IgD-negative memory B cell (primary cell): ENCODE measurements at regions not wholly inside any gene's neighbourhood (a gene's known extent, or its start where the extent isn't known, plus 50 kb on each side); places are given as distances from the start of the nearest gene placed in this dataset.
"Not testable (repeated sequence)": the region's sequence is repeated elsewhere in the genome, so short reads cannot be mapped to it uniquely, and the experiment has no call there.

Source experiments
- H3K27ac Mint-ChIP-seq, 3 donors: one replicate each; pipeline ENCODE4 v1.8.0; 2020 to 2022; ENCODE audit warnings: mild to moderate bottlenecking in 3 of 3, mixed read lengths in 3 of 3, moderate library complexity in 1 of 3
- H3K27me3 Mint-ChIP-seq: one replicate; pipeline ENCODE4 v1.8.0; 2021; ENCODE audit warnings: mixed read lengths
- H3K36me3 Mint-ChIP-seq: one replicate; pipeline ENCODE4 v1.8.0; 2020; ENCODE audit warnings: mild to moderate bottlenecking, mixed read lengths
- H3K4me1 Mint-ChIP-seq, 3 donors: one replicate each; pipeline ENCODE4 v1.8.0; 2020 to 2022; ENCODE audit warnings: mixed read lengths in 3 of 3, mild to moderate bottlenecking in 1 of 3
- H3K4me3 Mint-ChIP-seq, 4 donors: one replicate each; pipeline ENCODE4 v1.8.0; 2020 to 2022; ENCODE audit warnings: mild to moderate bottlenecking in 4 of 4, mixed read lengths in 4 of 4, moderate library complexity in 3 of 4
- H3K9me3 Mint-ChIP-seq, 3 donors: one replicate each; pipeline ENCODE4 v1.8.0; 2020 to 2021; ENCODE audit warnings: mixed read lengths in 3 of 3, mild to moderate bottlenecking in 1 of 3

DNA sequence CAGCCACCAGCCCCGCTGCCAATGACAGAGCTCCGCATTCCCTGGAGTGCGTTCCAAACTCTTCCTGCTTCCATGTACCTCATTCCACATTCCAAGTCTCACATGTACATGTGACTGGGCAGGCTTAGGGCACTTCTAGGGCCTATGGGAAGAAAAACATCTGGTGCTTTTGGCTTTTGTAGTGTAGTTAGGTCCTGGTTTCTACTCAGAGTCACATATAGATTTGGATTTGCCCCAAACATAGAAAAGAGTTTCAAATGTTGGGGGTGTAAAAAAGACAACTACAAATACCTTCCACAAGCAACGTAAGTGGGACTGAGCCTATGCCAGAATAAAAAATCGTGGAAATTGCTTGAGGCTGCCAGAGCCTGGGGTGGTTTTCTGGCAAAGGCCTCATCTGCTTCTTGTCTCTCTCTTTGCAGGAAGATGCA lies 84.1 kb downstream of the ZNF467 start:
- Mint-ChIP-seq H3K36me3 (no peaks in the 10 kb centered on the region), H3K4me3 (no peak overlapping the region), H3K27me3 (peaks cover 34% of the 10 kb centered on the region), H3K9me3 (no peaks in the 10 kb centered on the region), H3K27ac (no peak overlapping the region), H3K4me1 (peaks cover 0 to 2% (median 0%) of the 10 kb centered on the region in 3 donors)

DNA sequence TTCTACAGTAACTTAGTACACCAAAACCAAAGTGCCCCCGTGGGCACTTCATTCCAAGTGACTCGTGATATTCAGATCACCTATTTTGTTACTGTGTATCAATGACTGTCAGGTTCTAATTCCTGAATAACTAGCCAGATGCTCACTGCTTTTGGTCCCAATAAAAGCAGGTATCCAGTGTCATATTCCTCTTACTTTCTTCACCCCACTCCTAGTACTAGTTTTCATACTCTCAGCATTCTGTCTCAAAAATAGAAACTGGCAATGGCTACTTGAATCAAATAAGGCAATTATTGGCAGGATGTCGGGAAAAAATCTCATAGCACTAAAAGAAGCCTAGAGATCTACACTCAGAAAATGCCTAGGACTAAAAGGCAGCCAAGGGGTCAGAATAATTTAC lies 84.6 kb downstream of the ZNF467 start:
- Mint-ChIP-seq H3K9me3 (no peaks in the 10 kb centered on the region), H3K4me3 (no peak overlapping the region), H3K27me3 (peaks cover 33% of the 10 kb centered on the region), H3K4me1 (peaks cover 0 to 2% (median 0%) of the 10 kb centered on the region in 3 donors), H3K27ac (no peak overlapping the region), H3K36me3 (no peaks in the 10 kb centered on the region)

DNA sequence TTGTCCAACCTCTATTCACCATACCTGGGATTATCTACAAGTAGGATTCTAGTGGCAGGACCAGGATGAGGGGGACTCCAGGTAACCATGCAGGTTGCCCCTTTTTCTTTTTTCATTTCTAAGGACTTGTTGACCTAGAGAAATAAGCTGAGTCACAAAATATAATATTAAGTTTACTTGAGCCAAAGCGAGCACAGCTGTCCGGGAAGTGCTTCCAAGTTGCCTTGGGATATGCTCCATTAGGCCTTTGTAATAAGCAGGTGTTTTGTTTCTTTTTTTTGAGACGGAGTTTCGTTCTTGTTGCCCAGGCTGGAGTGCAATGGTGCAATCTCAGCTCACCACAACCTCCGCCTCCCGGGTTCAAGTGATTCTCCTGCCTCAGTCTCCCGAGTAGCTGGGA lies 85.6 kb downstream of the ZNF467 start:
- peaks cover 30% of the 10 kb centered on the region for H3K27me3 Mint-ChIP-seq
- H3K9me3 Mint-ChIP-seq, H3K4me1 Mint-ChIP-seq, H3K27ac Mint-ChIP-seq, H3K36me3 Mint-ChIP-seq, H3K4me3 Mint-ChIP-seq: not testable (repeated sequence)

GRCh38 chr7:149686449-149686848 lies 86.9 kb downstream of the ZNF467 start:
- Mint-ChIP-seq H3K9me3 (no peaks in the 10 kb centered on the region), H3K4me1 (peaks cover 0 to 2% (median 0%) of the 10 kb centered on the region in 3 donors), H3K36me3 (no peaks in the 10 kb centered on the region), H3K4me3 (no peak overlapping the region), H3K27me3 (peaks cover 28% of the 10 kb centered on the region), H3K27ac (no peak overlapping the region)

DNA sequence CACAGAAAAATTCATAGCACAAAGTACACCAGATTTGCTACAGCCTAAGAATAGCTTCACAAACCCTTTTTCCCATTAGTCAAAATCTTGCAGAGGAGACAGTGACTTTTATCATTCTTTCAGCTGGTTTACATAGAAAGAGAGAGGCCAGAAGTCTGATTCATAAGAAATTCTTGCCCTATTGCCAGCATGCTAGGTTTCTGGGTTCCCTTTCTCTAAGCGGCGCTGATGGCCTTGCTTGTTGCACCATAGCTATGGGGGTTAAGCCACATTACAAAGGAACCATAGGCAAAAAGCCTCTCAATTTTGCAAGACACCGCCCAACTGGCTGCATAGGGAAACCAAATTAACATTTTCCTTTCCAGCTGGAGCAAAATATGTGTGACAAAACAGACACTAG lies 87.4 kb downstream of the ZNF467 start:
- Mint-ChIP-seq H3K4me1 (peaks cover 0 to 2% (median 0%) of the 10 kb centered on the region in 3 donors), H3K4me3 (no peak overlapping the region), H3K36me3 (no peaks in the 10 kb centered on the region), H3K9me3 (peaks cover 0 to 2% (median 1%) of the 10 kb centered on the region in 3 donors), H3K27ac (no peak overlapping the region), H3K27me3 (peaks cover 25% of the 10 kb centered on the region)

GRCh38 chr7:149685455-149685854 lies 87.9 kb downstream of the ZNF467 start:
- Mint-ChIP-seq H3K36me3 (no peaks in the 10 kb centered on the region), H3K4me3 (no peak overlapping the region), H3K9me3 (peaks cover 2 to 7% (median 4%) of the 10 kb centered on the region in 3 donors), H3K4me1 (peaks cover 0 to 2% (median 0%) of the 10 kb centered on the region in 3 donors), H3K27me3 (peaks cover 19% of the 10 kb centered on the region), H3K27ac (no peak overlapping the region)

DNA sequence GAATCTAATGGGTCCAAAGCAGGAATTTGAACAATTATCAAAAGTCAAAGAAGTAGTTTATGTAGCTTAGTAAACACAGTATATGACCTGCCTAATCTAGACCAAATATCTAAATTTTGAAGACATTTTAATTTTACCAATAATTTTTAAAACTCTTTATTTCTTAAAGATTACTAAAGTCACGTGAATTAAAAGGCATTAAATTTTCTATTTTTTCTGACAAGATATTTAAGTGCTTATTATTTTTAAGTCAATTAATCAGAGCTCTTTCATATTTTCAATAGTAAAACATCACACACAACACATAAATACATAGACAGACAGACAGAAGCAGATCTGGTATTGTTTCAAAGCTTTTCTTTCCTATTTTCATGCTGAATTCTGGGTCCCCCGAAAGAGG lies 89.5 kb downstream of the ZNF467 start:
- peaks cover 5 to 7% (median 6%) of the 10 kb centered on the region in 3 donors for H3K9me3 Mint-ChIP-seq
- no peaks in the 10 kb centered on the region for H3K36me3 Mint-ChIP-seq
- peaks cover 14% of the 10 kb centered on the region for H3K27me3 Mint-ChIP-seq
- H3K4me1 Mint-ChIP-seq, result peaks cover 0 to 2% (median 0%) of the 10 kb centered on the region in 3 donors
- H3K4me3 Mint-ChIP-seq, result no peak overlapping the region
- H3K27ac Mint-ChIP-seq, result no peak overlapping the region

GRCh38 chr7:149683181-149683580 lies 90.2 kb downstream of the ZNF467 start:
- H3K27me3 Mint-ChIP-seq, result peaks cover 16% of the 10 kb centered on the region
- peaks cover 0 to 2% (median 0%) of the 10 kb centered on the region in 3 donors for H3K4me1 Mint-ChIP-seq
- H3K36me3 Mint-ChIP-seq, result no peaks in the 10 kb centered on the region
- peaks cover 5 to 8% (median 7%) of the 10 kb centered on the region in 3 donors for H3K9me3 Mint-ChIP-seq
- no peak overlapping the region for H3K27ac Mint-ChIP-seq
- H3K4me3 Mint-ChIP-seq, result no peak overlapping the region

DNA sequence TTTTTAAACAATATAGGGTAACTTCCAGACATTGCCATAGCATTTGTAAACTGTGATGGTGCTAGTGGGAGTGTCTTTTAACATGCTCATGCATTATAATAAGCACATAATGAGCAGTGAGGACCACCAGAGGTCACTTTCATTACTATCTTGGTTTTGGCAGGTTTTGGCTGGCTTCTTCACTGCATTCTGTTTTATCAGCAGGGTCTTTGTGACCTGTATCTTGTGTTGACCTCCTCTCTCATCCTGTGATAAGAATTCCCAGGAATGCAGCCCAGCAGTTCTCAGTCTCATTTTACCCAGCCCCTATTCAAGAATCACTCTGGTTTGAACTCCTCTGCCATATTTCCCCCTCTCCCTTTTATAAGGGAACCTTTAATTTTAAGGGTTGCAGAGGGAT lies 91.3 kb downstream of the ZNF467 start:
- Mint-ChIP-seq H3K4me3 (no peak overlapping the region), H3K27me3 (peaks cover 11% of the 10 kb centered on the region), H3K36me3 (no peaks in the 10 kb centered on the region), H3K27ac (no peak overlapping the region), H3K9me3 (peaks cover 5 to 8% (median 7%) of the 10 kb centered on the region in 3 donors), H3K4me1 (peaks cover 0 to 2% (median 0%) of the 10 kb centered on the region in 3 donors)

DNA sequence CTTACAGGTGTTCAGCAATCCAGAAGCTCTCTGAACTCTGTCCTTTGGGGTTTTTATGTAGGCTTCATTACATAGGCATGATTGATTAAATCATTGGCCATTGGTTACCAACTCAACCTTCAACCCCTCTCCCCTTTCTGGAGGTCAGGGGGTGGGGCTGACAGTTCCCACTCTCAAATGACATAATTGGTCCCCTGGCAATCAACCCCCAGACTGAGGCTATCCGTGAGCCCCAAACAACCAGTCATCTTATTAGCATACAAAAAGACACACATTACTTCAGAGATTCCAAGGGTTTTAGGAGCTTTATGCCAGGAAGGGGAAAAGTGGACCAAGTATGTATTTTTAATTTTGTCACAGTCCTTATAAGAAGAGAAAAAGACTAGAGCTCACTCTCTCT lies 92.1 kb downstream of the ZNF467 start:
- no peak overlapping the region for H3K27ac Mint-ChIP-seq
- H3K4me1 Mint-ChIP-seq, result peaks cover 0 to 2% (median 0%) of the 10 kb centered on the region in 3 donors
- H3K9me3 Mint-ChIP-seq, result peaks cover 5 to 8% (median 7%) of the 10 kb centered on the region in 3 donors
- H3K4me3 Mint-ChIP-seq, result no peak overlapping the region
- H3K27me3 Mint-ChIP-seq, result peaks cover 11% of the 10 kb centered on the region
- H3K36me3 Mint-ChIP-seq, result no peaks in the 10 kb centered on the region

DNA sequence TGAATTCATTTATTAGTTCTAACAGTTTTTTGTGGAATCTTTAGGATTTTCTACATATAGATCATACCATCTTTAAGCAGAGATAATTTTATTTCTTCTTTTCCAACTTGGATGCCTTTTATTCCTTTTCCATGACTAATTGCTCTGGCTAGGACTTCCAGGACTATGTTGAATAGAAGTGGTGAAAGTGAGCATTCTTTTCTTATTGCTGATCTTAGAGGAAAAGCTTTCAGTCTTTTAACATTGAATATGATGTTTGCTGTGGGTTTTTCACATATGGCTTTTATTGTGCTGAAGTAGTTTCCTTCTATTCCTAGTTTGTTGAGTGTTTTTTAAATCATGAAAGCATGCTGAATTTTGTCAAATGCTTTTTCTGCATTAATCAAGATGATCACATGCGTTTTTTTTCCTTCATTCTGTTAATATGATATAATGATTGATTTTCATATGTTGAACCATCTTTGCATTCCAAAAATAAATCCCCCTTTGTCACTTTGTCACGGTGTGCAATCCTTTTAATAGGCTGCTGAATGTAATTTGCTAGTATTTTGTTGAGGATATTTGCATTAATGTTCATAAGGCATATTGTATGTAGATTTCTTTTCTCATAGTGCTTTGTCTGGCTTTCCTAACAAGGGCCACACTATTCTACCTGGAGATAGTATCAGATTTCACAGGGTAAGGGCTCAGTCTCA lies 92.9 kb downstream of the ZNF467 start:
- H3K4me3 Mint-ChIP-seq, result no peak overlapping the region
- H3K4me1 Mint-ChIP-seq, result peaks cover 0 to 2% (median 0%) of the 10 kb centered on the region in 3 donors
- no peak overlapping the region for H3K27ac Mint-ChIP-seq
- no peaks in the 10 kb centered on the region for H3K36me3 Mint-ChIP-seq
- H3K9me3 Mint-ChIP-seq, result peaks cover 5 to 8% (median 7%) of the 10 kb centered on the region in 3 donors
- peaks cover 11% of the 10 kb centered on the region for H3K27me3 Mint-ChIP-seq

DNA sequence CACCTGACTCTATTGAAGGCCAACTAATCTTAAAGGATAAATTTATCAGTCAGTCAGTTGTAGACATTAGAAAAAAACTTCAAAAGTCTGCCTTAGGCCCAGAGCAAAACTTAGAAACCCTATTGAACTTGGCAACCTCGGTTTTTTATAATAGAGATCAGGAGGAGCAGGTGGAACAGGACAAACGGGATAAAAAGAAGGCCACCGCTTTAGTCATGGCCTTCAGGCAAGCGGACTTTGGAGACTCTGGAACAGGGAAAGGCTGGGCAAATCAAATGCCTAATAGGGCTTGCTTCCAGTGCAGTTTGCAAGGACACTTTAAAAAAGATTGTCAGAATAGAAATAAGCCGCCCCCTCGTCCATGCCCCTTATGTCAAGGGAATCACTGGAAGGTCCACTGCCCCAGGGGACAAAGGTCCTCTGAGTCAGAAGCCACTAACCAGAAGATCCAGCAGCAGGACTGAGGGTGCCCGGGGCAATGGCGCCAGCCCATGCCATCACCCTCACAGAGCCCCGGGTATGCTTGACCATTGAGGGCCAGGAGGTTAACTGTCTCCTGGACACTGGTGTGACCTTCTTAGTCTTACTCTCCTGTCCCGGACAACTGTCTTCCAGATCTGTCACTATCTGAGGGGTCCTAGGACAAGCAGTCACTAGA lies 98.5 kb downstream of the ZNF467 start:
- H3K27ac Mint-ChIP-seq, H3K4me1 Mint-ChIP-seq, H3K4me3 Mint-ChIP-seq, H3K36me3 Mint-ChIP-seq, H3K9me3 Mint-ChIP-seq: not testable (repeated sequence)
- H3K27me3 Mint-ChIP-seq, result peaks cover 17% of the 10 kb centered on the region

GRCh38 chr7:149673006-149673405 lies 100.4 kb downstream of the ZNF467 start:
- Mint-ChIP-seq H3K4me1 (no peaks in the 10 kb centered on the region), H3K9me3 (no peaks in the 10 kb centered on the region), H3K27ac (no peak overlapping the region), H3K4me3 (no peak overlapping the region), H3K27me3 (peaks cover 15% of the 10 kb centered on the region), H3K36me3 (peaks cover 2% of the 10 kb centered on the region)

DNA sequence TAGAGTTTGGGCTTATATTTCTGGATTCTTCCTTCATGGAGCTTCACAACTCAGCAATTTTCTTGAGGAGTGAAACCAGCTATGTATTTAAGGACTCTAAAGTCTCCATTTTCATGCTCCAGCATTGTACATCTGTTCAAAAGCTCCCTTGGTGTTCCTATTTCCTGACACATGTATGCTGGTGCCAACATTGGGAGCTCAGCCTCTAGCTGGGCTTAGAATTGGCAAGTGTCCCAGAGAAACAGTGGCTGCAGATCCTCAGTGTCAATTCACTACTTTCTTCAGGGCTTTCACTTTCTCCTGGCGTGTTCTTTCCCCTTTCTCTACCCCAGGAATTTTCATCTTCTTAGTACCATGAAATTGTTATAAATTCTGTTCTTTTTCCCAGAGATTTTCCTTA lies 103.1 kb downstream of the ZNF467 start:
- H3K4me1 Mint-ChIP-seq, result no peaks in the 10 kb centered on the region
- H3K27me3 Mint-ChIP-seq, result peaks cover 18% of the 10 kb centered on the region
- no peak overlapping the region for H3K4me3 Mint-ChIP-seq
- H3K27ac Mint-ChIP-seq, result no peak overlapping the region
- peaks cover 2% of the 10 kb centered on the region for H3K36me3 Mint-ChIP-seq
- no peaks in the 10 kb centered on the region for H3K9me3 Mint-ChIP-seq

DNA sequence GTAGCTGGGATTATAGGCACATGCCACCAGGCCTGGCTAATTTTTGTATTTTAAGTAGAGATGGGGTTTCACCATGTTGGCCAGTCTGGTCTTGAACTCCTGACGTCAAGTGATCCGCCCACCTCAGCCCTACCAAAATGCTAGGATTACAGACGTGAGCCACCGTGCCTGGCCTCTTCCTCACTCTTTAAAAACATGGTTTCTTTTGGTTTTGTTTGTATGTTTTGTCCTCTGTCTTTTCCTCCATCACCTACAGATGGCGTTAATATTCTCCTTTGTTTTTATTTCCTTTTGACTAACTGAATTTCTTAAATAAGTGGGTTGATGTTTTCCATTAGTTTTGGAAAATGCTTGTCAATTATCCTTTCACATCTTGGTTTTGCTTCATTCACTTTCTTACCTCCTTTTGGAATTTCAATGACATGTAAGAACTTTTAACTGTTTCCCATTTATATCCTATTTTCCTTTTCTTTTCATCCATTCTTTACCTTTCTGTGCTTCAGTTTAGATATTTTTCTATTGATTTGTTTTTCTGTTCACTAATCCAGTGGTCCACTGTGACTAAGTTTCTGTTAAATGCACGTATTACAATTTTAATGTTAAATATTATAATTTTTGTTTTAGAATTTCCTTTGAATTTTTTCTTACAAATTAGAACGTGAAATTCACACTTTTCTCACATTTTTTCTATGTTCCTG lies 104.1 kb downstream of the ZNF467 start:
- H3K27ac Mint-ChIP-seq, result no peak overlapping the region
- no peak overlapping the region for H3K4me3 Mint-ChIP-seq
- peaks cover 13% of the 10 kb centered on the region for H3K27me3 Mint-ChIP-seq
- no peaks in the 10 kb centered on the region for H3K9me3 Mint-ChIP-seq
- peaks cover 2% of the 10 kb centered on the region for H3K36me3 Mint-ChIP-seq
- H3K4me1 Mint-ChIP-seq, result no peaks in the 10 kb centered on the region
